ENCODE measurements at regions not wholly inside any gene's neighbourhood (a gene's known extent, or its start where the extent isn't known, plus 50 kb on each side); places are given as distances from the start of the nearest gene placed in this dataset.
"Not testable (repeated sequence)": the region's sequence is repeated elsewhere in the genome, so short reads cannot be mapped to it uniquely, and the experiment has no call there.

- TF ChIP-seq, protein P1, sequence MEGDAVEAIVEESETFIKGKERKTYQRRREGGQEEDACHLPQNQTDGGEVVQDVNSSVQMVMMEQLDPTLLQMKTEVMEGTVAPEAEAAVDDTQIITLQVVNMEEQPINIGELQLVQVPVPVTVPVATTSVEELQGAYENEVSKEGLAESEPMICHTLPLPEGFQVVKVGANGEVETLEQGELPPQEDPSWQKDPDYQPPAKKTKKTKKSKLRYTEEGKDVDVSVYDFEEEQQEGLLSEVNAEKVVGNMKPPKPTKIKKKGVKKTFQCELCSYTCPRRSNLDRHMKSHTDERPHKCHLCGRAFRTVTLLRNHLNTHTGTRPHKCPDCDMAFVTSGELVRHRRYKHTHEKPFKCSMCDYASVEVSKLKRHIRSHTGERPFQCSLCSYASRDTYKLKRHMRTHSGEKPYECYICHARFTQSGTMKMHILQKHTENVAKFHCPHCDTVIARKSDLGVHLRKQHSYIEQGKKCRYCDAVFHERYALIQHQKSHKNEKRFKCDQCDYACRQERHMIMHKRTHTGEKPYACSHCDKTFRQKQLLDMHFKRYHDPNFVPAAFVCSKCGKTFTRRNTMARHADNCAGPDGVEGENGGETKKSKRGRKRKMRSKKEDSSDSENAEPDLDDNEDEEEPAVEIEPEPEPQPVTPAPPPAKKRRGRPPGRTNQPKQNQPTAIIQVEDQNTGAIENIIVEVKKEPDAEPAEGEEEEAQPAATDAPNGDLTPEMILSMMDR (IDR thresholded peaks at IDR 0.05; ENCODE audit: low read length): not testable (repeated sequence)
- not testable (repeated sequence) for TF ChIP-seq EZH2 (optimal IDR thresholded peaks at IDR 0.05; ENCODE audit: low read depth, low read length)
Observed at GRCh38 chr20:25797062-25797461, 100.4 kb upstream of the ZNF337 start.

Measured in MM.1S (cell line).